Natural killer cell (primary cell): ENCODE measurements at regions not wholly inside any gene's neighbourhood (a gene's known extent, or its start where the extent isn't known, plus 50 kb on each side); places are given as distances from the start of the nearest gene placed in this dataset.

Experiments used
- ATAC-seq, 3 donors: fragments of 150-1000 bp in 2 of 3; fragments of 200-7000 bp in 1 of 3; cut with Tn5 transposase; 1 replicate in 1 of 3; 2 replicates in 2 of 3; pipeline ENCODE4 v1.10.0; 2021; ENCODE audit warnings: mild to moderate bottlenecking in 2 of 3, moderate library complexity in 2 of 3
- DNase-seq, 2 donors: peaks; one replicate each; pipeline versions ENCODE4 v3.0.0 to v3.0.0-alpha.2; 2013 to 2021; ENCODE audit warnings: mixed read lengths in 1 of 2
- H3K27ac ChIP-seq: one replicate; pipeline ENCODE4 v1.5.1; 2013; ENCODE audit warnings: mild to moderate bottlenecking, low read length
- H3K27me3 ChIP-seq: one replicate; pipeline ENCODE4 v1.6.1; 2013; ENCODE audit warnings: low read length; ENCODE audit not compliant: control insufficient read depth, insufficient read depth
- H3K36me3 ChIP-seq: one replicate; pipeline ENCODE4 v1.6.1; 2013; ENCODE audit warnings: low read length; ENCODE audit not compliant: control insufficient read depth, insufficient read depth
- H3K4me1 ChIP-seq: one replicate; pipeline ENCODE4 v1.6.1; 2013; ENCODE audit warnings: low read length; ENCODE audit not compliant: control insufficient read depth, insufficient read depth
- H3K4me3 ChIP-seq: one replicate; pipeline ENCODE4 v1.5.1; 2013; ENCODE audit warnings: low read length
- H3K9me3 ChIP-seq: one replicate; pipeline ENCODE4 v1.6.1; 2013; ENCODE audit warnings: low read length; ENCODE audit not compliant: control insufficient read depth, insufficient read depth
- H3K27ac Mint-ChIP-seq, 2 donors: one replicate each; pipeline ENCODE4 v1.8.0; 2022; ENCODE audit warnings: mild to moderate bottlenecking in 2 of 2, mixed read lengths in 2 of 2, moderate library complexity in 1 of 2
- H3K27me3 Mint-ChIP-seq, 2 donors: one replicate each; pipeline ENCODE4 v1.8.0; 2022; ENCODE audit warnings: low read depth in 2 of 2, mixed read lengths in 2 of 2
- H3K36me3 Mint-ChIP-seq: one replicate; pipeline ENCODE4 v1.8.0; 2022; ENCODE audit warnings: mixed read lengths
- H3K4me1 Mint-ChIP-seq, 2 donors: one replicate each; pipeline ENCODE4 v1.8.0; 2022; ENCODE audit warnings: mixed read lengths in 2 of 2
- H3K4me3 Mint-ChIP-seq: one replicate; pipeline ENCODE4 v1.8.0; 2022; ENCODE audit warnings: mild to moderate bottlenecking, moderate library complexity, mixed read lengths
- H3K9me3 Mint-ChIP-seq, 2 donors: one replicate each; pipeline ENCODE4 v1.8.0; 2022; ENCODE audit warnings: mixed read lengths in 2 of 2
- CTCF ChIP-seq: fragments of 200-600 bp; IDR thresholded peaks from one replicate; pipeline ENCODE4 v1.8.0; 2022; ENCODE audit warnings: antibody characterized with exemption
- WGBS: methylation state at CpG from one replicate; pipeline ENCODE4 v1.1.7; 2013; ENCODE audit warnings: missing lambda C conversion rate; ENCODE audit not compliant: insufficient coverage; 5-methylcytosine and 5-hydroxymethylcytosine counted together
- intact Hi-C: fragments of 100-400 bp; cut with micrococcal nuclease; formaldehyde crosslinking; loops from one replicate; pipeline ENCODE4 v1.14.2; 2022

GRCh38 chr22:27237080-27237741 is 564.3 kb downstream of the MN1 start:
- WGBS: 87% methylated on average over 23 of the region's 23 CpGs

GRCh38 chr22:27238935-27239510 is 562.5 kb downstream of the MN1 start:
- intact Hi-C loops: no loop called here
- no peaks in the 10 kb centered on the region for H3K36me3 Mint-ChIP-seq
- no peaks in the 10 kb centered on the region for H3K4me1 Mint-ChIP-seq
- Histone ChIP-seq H3K9me3 (no peaks in the 10 kb centered on the region), H3K36me3 (no peaks in the 10 kb centered on the region), H3K4me3 (no peak overlapping the region), H3K27ac (no peak overlapping the region), H3K27me3 (no peaks in the 10 kb centered on the region), H3K4me1 (no peaks in the 10 kb centered on the region)
- no peaks in the 10 kb centered on the region for H3K9me3 Mint-ChIP-seq
- WGBS: 62% methylated on average over 10 of the region's 10 CpGs
- H3K27me3 Mint-ChIP-seq: peaks cover 5 to 8% of the 10 kb centered on the region in 2 donors
- no peak overlapping the region for H3K27ac Mint-ChIP-seq
- ATAC-seq (no peak), DNase-seq (no peak)
- H3K4me3 Mint-ChIP-seq: no peak overlapping the region
- no peak for TF ChIP-seq CTCF

More at GRCh38 chr22:27237080-27237741, 564.3 kb downstream of the MN1 start:
- no peak for DNase-seq
- Histone ChIP-seq H3K27me3 (no peaks in the 10 kb centered on the region), H3K36me3 (no peaks in the 10 kb centered on the region), H3K9me3 (no peaks in the 10 kb centered on the region), H3K27ac (no peak overlapping the region), H3K4me3 (no peak overlapping the region), H3K4me1 (no peaks in the 10 kb centered on the region)
- no peak for ATAC-seq
- H3K27ac Mint-ChIP-seq: no peak overlapping the region
- TF ChIP-seq CTCF: no peak
- H3K4me3 Mint-ChIP-seq: no peak overlapping the region
- no peaks in the 10 kb centered on the region for H3K36me3 Mint-ChIP-seq
- H3K27me3 Mint-ChIP-seq: peaks cover 5 to 10% of the 10 kb centered on the region in 2 donors
- no peaks in the 10 kb centered on the region for H3K9me3 Mint-ChIP-seq
- intact Hi-C loops: no loop called here
- no peaks in the 10 kb centered on the region for H3K4me1 Mint-ChIP-seq

GRCh38 chr22:27239520-27239919 is 562.0 kb downstream of the MN1 start:
- H3K4me3 ChIP-seq: no peak overlapping the region
- no peak for DNase-seq
- Mint-ChIP-seq H3K27ac (no peak overlapping the region), H3K27me3 (peaks cover 5 to 8% of the 10 kb centered on the region in 2 donors), H3K4me3 (no peak overlapping the region), H3K36me3 (no peaks in the 10 kb centered on the region), H3K9me3 (no peaks in the 10 kb centered on the region), H3K4me1 (no peaks in the 10 kb centered on the region)
- no peaks in the 10 kb centered on the region for H3K9me3 ChIP-seq
- H3K27ac ChIP-seq: no peak overlapping the region
- no peaks in the 10 kb centered on the region for H3K4me1 ChIP-seq
- H3K27me3 ChIP-seq: no peaks in the 10 kb centered on the region
- ATAC-seq: no peak
- WGBS: 91% methylated on average over 4 of the region's 4 CpGs
- TF ChIP-seq CTCF: no peak
- intact Hi-C loops: no loop called here
- no peaks in the 10 kb centered on the region for H3K36me3 ChIP-seq
